ENCODE measurements at regions not wholly inside any gene's neighbourhood (a gene's known extent, or its start where the extent isn't known, plus 50 kb on each side); places are given as distances from the start of the nearest gene placed in this dataset.
"Not testable (repeated sequence)": the region's sequence is repeated elsewhere in the genome, so short reads cannot be mapped to it uniquely, and the experiment has no call there.

DNA sequence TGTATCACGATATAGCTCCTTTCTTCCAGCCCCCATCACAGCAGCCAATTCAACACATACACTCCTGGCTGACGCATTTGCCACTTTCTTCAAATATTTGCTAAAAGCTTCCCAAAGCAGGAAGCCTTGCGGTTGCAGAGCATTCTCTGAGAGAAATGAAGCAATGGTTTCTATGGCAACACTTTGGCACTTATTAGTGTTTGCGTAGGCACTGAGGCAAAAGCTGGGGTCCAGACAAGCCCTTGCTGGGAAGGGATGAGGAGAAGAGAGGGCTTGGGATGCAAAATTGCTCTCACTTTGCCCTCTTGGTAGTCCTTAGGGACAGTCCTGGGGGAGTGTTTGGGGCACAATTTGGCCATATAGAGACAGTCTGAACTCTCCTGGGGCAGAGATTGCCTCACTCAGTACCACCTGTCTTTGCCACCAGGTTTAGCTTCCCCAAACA lies 55.0 kb upstream of the PAK3 start:
- DNase-seq (ENCODE audit: extremely low spot score), result no peak
- WGBS, result 73% methylated on average over 4 of the region's 4 CpGs

DNA sequence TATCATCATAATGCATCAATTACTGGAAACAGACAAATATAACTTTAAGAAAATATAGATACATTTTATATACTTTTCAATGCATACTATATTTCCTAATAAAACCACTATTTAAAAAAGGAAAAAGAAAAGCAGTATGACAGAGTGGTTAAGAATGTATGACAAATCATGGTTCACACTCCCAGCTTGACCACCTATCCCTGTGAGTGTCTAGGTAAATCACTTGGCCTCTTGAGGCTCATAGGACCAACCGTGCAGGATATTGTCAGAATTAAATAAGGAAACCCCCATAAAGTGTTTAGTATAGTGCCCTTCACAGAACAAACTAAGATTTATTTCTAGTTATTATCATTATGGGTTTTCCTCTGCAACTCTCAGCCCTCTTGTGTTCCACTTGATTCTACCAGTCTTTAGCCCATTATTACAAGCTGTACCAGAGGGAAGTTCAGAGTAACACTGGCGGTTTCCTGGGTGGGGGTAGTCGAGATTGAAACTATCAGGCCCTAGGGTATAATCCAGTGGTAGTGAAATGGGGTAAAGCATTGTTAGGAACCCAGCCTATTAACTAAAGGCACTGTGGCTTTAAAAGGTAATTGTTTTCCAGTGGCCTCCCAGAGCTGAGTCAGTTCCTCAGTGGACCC lies 55.5 kb upstream of the PAK3 start:
- no peaks in the 10 kb centered on the region for H3K4me1 ChIP-seq
- no peaks in the 10 kb centered on the region for H3K9me3 ChIP-seq
- H3K36me3 ChIP-seq, result no peaks in the 10 kb centered on the region
- TF ChIP-seq POLR2AphosphoS5 (IDR thresholded peaks at IDR 0.05) (no peak), EP300 (IDR thresholded peaks at IDR 0.05) (no peak), POLR2A (IDR thresholded peaks at IDR 0.05; ENCODE audit: low read depth) (no peak)
- TF ChIP-seq, protein P1, sequence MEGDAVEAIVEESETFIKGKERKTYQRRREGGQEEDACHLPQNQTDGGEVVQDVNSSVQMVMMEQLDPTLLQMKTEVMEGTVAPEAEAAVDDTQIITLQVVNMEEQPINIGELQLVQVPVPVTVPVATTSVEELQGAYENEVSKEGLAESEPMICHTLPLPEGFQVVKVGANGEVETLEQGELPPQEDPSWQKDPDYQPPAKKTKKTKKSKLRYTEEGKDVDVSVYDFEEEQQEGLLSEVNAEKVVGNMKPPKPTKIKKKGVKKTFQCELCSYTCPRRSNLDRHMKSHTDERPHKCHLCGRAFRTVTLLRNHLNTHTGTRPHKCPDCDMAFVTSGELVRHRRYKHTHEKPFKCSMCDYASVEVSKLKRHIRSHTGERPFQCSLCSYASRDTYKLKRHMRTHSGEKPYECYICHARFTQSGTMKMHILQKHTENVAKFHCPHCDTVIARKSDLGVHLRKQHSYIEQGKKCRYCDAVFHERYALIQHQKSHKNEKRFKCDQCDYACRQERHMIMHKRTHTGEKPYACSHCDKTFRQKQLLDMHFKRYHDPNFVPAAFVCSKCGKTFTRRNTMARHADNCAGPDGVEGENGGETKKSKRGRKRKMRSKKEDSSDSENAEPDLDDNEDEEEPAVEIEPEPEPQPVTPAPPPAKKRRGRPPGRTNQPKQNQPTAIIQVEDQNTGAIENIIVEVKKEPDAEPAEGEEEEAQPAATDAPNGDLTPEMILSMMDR (IDR thresholded peaks at IDR 0.05), result no peak
- DNase-seq (ENCODE audit: extremely low spot score), result no peak
- H3K27ac ChIP-seq (replicated peaks in 1 of 4), result no peak overlapping the region
- intact Hi-C loops (cut with DNase I), result no loop called here
- H3K4me3 ChIP-seq, result no peak overlapping the region
- H3K27me3 ChIP-seq, result no peaks in the 10 kb centered on the region
- 50% methylated on average over 3 of the region's 3 CpGs for WGBS

More for the DNA sequence above, 55.0 kb upstream of the PAK3 start:
- Histone ChIP-seq H3K27me3 (no peaks in the 10 kb centered on the region), H3K9me3 (no peaks in the 10 kb centered on the region), H3K4me3 (no peak overlapping the region), H3K27ac (replicated peaks in 1 of 4) (no peak overlapping the region), H3K36me3 (no peaks in the 10 kb centered on the region), H3K4me1 (no peaks in the 10 kb centered on the region)
- TF ChIP-seq POLR2A (IDR thresholded peaks at IDR 0.05; ENCODE audit: low read depth), result no peak
- intact Hi-C loops (cut with DNase I), result no loop called here

DNA sequence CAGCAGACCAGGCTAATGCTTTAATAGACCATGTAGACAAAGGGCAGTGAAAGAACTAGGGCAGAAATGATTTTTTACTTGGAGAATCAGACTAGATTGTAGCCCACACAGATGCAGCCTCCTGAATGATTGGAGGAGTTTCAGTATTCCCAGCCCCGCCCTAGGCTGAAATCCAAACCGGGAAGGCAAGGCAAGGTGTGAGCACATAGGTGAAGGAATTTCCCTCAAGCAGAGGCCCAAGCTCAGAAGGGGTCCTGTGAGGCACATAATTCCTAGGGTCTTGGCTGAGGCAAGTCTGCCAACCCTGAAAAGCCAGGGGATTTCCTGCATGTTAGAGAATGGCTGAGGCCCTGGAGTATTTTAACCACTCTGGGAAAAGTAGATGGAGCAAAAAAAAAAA lies 56.4 kb upstream of the PAK3 start:
- no peaks in the 10 kb centered on the region for H3K9me3 ChIP-seq
- WGBS, result 47% methylated on average over 2 of the region's 2 CpGs
- no peaks in the 10 kb centered on the region for H3K4me1 ChIP-seq
- H3K4me3 ChIP-seq, result no peak overlapping the region
- TF ChIP-seq, protein P1 (IDR thresholded peaks at IDR 0.05), result no peak
- intact Hi-C loops (cut with DNase I), result no loop called here
- no peak for DNase-seq (ENCODE audit: extremely low spot score)
- H3K36me3 ChIP-seq, result no peaks in the 10 kb centered on the region
- H3K27ac ChIP-seq (replicated peaks in 1 of 4), result no peak overlapping the region
- H3K27me3 ChIP-seq, result no peaks in the 10 kb centered on the region

DNA sequence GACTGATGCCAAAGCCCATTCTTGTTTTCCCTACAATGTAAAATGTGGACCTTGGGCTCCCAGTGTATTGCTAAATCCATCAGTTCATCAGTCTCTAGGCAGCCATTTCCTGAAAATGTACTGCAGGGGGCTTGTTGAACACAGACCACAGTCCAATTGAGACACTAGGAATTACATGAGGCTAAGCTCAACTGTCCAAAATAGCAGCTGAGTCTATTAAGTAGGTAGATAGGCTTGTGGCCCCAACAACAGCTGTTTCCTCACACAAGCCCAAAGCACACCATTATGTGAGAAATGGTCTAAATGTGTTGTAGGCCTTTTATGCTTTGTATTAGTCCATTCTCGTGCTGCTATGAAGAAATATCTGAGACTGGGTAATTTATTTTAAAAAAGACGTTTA lies 60.0 kb upstream of the PAK3 start:
- TF ChIP-seq, protein P1 (IDR thresholded peaks at IDR 0.05), result no peak
- TF ChIP-seq POLR2AphosphoS5 (IDR thresholded peaks at IDR 0.05), result no peak
- no peak for TF ChIP-seq POLR2A (IDR thresholded peaks at IDR 0.05; ENCODE audit: low read depth)
- no peak for TF ChIP-seq EP300 (IDR thresholded peaks at IDR 0.05)
- H3K27me3 ChIP-seq, result no peaks in the 10 kb centered on the region
- H3K4me1 ChIP-seq, result no peaks in the 10 kb centered on the region
- WGBS, result 70% methylated on average over 2 of the region's 2 CpGs
- H3K27ac ChIP-seq (replicated peaks in 1 of 4), result no peak overlapping the region
- intact Hi-C loops (cut with DNase I), result no loop called here
- DNase-seq (ENCODE audit: extremely low spot score), result no peak
- H3K4me3 ChIP-seq, result no peak overlapping the region
- H3K9me3 ChIP-seq, result no peaks in the 10 kb centered on the region
- no peaks in the 10 kb centered on the region for H3K36me3 ChIP-seq

DNA sequence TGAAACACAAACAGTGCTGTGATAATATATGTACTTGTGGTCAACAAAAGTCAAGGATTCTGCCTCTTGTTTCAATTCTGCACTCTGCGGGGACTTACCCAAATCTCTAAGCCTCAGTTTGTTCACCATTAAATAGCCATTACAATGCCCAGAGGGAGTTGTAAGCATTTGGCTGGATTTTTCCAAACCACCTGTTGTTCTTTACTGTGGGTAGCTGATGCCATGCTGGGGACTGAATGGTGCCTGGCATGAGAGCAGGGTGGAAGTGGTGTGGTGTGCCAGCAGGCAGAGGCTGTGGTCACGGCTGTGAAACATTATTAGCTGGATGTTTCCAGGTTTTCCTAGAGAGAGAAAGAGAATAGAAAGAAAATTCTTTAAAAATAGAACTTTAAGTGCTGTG lies 60.7 kb upstream of the PAK3 start:
- intact Hi-C loops (cut with DNase I), result no loop called here
- Histone ChIP-seq H3K27ac (replicated peaks in 1 of 4) (no peak overlapping the region), H3K36me3 (no peaks in the 10 kb centered on the region), H3K9me3 (no peaks in the 10 kb centered on the region), H3K27me3 (no peaks in the 10 kb centered on the region), H3K4me1 (no peaks in the 10 kb centered on the region), H3K4me3 (no peak overlapping the region)
- TF ChIP-seq, protein P1 (IDR thresholded peaks at IDR 0.05), result no peak
- 77% methylated on average over 2 of the region's 2 CpGs for WGBS
- no peak for DNase-seq (ENCODE audit: extremely low spot score)

DNA sequence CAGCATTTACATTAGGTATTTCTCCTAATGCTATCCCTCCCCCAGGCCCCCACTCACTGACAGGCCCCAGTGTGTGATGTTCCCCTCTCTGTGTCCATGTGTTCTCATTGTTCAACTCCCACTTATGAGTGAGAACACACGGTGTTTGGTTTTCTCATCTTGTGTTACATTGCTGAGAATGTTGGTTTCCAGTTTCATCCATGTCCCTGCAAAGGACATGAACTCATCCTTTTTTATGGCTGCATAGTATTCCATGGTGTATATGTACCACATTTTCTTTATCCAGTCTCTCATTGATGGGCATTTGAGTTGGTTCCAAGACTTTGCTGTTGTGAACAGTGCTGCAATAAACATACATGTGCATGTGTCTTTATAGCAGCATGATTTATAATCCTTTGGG lies 73.0 kb upstream of the PAK3 start:
- H3K4me3 ChIP-seq; DNase-seq (ENCODE audit: extremely low spot score); H3K27ac ChIP-seq (replicated peaks in 1 of 4); H3K4me1 ChIP-seq; H3K36me3 ChIP-seq; intact Hi-C loops (cut with DNase I); H3K9me3 ChIP-seq; H3K27me3 ChIP-seq: not testable (repeated sequence)
- 39% methylated on average over 1 of the region's 1 CpG for WGBS
